NCI-H2227 (cell line): ENCODE measurements at regions not wholly inside any gene's neighbourhood (a gene's known extent, or its start where the extent isn't known, plus 50 kb on each side); places are given as distances from the start of the nearest gene placed in this dataset.
"Not testable (repeated sequence)": the region's sequence is repeated elsewhere in the genome, so short reads cannot be mapped to it uniquely, and the experiment has no call there.

Source experiments
- DNase-seq: peaks from one replicate; lab custom pipeline; 2025; ENCODE audit not compliant: unreplicated experiment; lab: John Stamatoyannopoulos, UW

DNA sequence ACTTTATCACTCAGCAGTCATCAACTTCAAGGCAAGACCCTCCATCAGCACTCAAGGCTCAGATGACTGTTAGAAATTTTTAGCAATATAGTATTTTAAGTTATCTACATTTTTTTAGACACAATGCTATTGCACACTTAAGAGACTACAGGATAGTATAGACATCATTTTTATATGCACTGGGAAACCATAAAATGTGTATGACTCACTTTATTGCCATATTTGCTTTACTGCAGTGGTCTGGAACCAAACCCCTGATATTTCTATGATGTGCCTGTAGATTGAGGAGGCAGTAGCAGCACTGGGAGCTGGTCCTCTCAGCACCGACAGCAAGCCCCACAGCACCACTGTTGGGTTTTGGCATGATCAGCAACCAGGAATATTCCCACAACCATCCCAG, 264.8 kb upstream of the HNRNPA3 start:
- DNase-seq, result no peak

DNA sequence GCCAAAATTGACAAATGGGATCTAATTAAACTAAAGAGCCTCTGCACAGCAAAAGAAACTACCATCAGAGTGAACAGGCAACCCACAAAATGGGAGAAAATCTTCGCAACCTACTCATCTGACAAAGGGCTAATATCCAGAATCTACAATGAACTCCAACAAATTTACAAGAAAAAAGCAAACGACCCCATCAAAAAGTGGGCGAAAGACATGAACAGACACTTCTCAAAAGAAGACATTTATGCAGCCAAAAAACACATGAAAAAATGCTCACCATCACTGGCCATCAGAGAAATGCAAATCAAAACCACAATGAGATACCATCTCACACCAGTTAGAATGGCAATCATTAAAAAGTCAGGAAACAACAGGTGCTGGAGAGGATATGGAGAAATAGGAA, 261.4 kb upstream of the HNRNPA3 start:
- DNase-seq, result not testable (repeated sequence)

DNA sequence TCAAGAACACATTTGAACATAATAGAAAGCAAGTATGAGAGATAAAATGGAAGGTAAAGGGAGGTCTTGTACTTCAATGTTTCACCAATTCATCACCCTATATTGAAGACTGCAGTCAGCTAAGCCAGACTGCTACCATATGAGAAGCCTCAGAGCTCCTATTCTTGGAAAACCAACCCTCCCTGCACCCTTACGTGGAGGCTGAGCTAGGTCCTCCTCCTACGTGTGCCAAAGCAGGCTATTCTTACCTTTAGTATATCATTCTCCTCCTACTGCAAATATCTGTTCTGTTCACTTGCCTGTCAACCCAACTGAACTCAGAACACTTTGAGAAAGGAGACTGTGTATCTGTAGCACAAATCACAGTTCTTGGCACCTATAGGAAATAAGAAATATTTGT, 255.8 kb upstream of the HNRNPA3 start:
- DNase-seq, result no peak

DNA sequence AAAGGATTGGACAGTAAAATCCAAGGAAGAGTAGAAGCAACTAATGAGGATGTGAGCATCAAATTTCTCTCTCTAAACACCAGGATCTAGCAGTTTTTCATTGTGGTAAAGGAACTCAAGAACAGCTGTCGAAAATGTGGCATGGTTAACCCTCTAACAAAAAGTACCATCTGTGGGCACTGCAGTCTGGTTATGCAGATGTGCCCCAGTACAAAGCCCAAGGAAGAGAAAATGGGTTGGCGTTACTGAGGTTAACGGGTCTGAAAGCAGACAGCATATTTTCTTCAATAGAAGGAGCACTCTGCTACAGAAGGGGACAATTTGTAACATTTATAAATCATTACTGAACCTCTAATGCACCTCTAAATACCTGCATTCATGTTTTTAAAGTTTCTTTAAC, 253.0 kb upstream of the HNRNPA3 start:
- DNase-seq, result peak; percentile 39

DNA sequence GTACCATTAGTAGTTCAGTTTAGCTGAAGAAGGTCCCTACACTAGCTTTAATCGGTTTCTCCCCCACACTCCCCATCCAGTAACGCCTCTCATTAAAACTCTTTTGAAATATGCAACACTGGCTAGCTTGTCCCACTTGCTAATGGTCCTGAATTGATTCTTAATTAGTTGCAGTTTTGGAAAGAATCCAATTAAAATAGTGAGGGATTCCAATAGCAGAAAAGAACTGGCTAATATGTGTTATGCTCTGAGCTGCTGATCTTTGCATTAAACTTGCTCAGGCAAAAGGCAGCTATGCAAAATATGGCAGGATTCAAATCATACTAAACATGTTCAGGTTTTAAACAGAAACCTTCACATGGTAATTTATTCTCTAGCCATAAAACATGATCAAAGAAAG, 252.5 kb upstream of the HNRNPA3 start:
- DNase-seq, result no peak

DNA sequence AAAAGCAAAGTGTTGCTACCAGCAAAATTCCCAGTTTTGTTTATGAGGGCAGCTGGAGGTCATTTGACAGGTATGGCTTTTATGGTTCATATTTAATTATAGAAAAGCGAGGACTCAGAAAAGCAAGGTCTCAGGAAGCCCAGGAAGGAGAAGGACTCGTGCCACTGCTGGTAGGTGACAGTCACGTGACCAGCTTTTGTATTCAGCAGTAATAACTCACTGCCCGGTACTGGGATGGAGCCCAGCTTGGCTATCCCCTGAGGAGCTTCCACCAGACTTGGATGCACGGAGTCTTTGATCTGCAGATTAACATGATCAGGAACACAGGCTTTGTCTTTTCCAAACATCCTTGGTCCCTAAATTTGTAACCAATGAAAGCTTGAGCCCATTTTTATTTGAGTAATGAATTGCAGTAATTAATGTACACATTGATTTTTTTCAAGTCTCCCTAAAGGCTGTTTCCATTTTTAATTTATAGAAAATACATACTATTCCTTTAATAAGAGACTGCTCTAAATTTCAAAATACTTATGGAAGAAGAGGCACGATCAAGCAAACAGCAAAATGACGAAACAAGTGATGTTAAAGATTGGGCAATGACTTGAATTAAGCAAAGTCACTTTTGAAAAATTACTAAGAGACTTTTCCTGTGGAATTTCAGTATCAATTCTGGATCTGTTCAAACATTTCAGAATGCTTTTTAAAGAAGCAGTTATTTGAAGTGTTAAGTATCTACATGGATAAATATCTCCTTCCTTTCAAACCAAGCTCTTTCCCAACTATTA, 251.7 kb upstream of the HNRNPA3 start:
- peak; percentile 86 for DNase-seq

DNA sequence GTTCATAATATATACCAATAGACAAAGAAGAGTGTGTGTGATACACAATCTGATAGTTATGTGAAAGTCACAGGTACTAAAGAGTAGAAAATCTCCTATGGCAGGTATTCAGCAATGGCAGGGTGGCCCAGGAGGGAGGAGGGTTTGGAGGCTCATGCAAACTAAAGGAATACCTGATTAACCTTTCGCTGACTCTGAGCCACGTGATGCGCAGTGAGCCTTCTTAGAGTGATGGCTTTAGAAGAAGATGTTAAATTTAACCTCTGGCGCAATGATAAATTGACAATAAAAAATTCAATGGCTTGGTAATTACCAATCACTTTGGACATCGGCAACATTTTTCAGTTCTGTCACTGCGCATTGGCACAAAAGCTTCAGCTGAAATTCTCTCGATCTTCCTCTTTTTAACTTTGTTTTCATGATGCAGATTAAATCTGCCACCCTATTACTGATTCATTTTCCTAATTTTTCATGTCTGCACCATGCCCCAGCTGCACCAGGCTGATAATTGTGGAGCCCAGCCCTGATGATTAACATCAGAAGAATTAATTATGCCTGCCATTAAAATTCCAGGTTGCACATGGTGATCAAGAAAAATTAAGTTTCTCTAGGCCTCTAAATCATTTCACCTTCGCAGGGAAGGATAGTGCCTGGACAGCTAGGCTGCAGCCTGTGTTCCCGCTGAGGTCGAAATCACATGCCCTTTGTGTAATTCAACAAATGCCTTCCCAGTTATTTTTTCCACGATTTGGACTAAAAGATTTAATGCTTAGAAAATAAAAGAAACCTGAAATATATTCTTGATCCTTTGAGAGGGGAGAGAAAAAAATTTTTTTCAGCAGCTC, 250.6 kb upstream of the HNRNPA3 start:
- no peak for DNase-seq

DNA sequence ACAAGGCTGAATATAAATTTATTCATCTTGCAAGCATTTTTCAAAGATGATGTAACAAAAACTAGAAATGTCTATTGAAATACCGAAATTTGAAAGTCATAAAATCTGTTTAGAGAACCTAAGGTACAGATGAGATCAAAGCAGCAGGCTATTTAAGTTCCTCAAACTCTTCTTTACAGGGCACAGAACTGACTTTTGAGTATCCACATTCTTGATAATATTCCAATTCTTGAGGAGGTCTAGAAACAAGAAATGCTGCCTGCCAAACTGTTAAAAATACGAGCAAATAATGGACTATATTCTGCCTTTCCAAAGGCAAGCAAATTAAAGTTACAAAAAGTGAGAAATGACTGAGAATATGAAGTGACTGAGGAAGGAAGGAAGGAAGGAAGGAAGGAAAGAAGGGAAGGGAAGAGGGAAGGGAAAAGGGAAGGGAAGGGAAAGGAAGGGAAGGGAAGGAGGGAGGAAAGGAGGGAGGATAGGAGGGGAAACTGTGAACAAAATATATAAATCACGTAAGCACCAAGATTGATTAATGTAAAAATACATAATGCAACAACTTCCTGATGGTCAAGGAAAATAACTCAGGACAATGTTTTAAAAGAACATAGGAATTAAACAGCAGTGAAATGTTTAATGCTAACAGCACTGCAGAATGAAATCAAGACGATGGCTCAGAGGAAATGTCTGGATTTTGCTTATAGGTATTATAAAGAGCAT, 248.9 kb upstream of the HNRNPA3 start:
- DNase-seq, result no peak

DNA sequence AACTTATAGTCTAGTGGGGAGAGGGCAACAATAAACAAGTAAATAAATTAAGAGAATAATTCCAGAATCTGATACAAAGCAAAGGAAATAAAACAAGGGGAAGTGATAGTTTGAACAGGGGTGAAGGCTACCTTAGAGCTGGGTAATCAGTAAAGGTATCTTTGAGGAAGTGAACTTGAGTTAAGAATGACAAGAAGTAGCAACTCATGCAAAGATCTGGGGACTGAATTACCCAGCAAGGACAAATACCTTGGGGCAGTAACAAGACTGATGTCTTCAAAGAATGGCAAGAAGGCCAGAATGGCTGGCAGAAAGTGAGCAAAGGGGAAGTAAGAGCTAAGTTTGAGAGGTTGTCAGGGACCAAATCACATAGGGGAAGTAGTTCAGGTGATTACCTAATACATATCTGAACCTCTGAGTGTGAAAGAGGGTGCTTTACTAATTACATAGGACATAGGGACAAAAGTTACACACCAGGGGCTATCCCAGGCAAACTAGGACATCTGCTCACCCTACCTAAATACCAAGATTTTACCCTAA, 244.6 kb upstream of the HNRNPA3 start:
- DNase-seq, result no peak

DNA sequence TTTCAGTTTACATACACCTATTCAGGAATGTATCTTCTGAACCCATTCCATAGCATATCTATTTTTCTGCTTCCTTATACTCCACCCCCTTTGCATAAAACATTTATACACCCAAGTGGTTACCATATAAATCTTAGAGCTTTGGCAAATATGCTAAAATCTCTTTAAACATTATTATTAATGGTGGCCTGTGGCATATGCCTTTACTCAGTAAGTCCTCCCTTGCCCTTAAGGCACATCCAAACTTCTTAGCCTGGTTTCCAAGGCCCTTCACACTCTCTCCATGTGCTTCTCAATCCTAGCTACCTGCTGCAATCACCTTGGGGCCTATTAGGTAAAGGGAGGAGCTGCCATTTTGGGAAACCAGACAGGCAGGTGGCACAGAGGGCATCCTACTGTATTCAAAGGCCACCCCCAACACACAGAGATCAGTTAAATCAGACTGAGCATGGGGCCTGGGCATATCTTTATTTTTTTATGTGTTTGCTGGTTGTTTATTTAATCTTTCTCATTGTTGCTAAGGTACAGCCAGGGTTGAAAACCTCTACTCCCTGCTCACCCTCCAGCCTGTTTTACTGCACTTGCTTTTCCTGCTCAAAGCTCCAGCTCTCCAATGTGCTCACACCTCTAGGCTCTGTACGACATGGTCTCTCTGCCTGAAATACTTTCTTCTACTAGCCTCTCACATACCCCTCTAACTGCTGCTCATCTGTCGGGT, 242.8 kb upstream of the HNRNPA3 start:
- no peak for DNase-seq

DNA sequence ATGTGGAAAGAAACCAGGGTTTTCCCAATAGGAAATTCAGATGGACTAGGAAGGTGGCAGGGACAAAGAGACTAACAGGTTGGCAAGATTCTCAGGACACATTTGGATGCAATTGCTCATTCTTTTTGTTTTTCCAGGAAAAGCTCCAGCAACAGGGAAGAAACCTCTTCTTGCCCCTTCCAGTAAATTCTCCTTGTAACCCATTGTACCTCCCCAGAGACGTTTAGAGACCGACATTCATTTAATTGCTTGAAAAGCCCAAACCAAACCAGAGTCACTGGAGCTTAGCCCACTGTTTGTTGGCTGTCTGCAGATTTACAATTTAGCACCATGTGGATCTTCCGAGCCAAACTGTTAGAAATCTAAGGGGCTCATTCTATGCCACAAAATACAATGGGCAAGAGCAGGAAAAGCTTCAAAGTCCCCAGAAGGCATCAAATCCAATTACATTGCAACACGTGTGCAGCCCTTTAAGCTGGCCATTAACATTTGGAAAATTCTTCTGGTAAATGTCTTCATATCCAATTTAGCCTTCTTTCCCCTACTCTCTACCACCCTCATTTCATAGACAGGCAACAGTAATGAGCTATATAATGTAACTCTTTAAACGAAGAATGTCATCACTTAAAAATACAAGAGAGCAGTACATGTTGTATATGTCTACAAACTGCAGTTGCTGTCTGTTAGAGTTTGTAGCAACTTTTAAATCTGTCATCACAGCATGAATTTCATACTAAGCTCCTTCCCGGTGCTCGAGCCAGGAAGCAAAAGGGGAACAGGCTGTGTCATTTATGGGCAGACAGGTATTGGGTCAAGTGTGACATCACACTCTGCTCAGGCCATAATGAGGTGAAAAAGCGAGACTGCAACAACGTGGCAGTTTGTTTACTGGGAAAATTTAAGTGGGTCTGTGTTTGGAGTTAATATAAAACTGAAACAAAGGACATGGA, 235.6 kb upstream of the HNRNPA3 start:
- no peak for DNase-seq

DNA sequence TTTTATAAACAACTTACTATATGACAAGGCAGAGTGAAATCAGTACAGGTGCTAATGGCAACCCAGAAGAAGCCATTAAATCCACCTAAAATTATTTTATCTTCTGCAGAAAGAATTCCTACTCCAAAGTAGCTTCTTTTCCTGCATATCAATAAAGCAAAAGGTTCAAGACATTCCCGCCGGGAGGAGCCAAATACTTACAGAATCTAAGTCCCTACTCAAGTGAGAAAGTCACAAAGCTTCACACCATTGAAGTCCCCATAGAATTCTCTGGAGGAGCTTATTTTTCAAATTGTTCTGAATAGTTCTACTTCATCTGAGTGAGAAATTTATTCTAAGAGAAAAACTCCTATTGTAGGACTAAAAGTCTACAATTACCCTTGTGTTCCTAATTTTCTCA, 233.7 kb upstream of the HNRNPA3 start:
- no peak for DNase-seq

DNA sequence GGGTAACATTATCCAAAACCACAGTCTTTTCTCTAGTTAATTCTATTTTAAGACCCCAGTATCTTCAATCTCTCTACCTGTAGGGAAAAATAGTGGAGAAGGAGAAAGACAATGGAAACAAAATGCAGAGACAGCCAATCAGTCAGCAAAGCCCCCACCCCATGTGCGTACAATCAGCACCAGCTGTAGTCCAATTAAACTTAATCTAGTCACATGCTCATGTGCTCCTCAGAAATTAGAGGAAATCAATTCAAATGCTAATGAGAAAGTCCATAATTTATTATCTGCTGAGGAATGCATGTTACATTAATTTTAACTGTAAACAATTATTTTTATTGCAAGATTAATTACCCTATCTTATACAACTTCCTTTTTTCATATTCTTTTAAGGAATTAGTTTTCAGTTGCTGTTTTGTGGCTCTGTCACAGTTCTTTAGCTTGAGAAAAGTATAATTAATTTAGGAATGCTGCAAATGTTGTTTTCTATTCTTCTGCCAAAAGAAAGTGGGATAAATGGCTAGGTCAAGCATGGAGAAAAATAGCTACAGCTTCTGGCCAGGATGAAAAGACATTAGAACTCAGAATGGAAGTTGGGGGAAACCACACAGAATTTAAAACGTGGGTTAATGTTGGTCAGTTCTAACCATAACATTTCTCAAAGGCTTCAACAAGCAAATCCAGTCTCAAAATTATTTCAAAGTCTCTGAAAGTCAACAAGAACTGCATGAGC, 232.4 kb upstream of the HNRNPA3 start:
- DNase-seq, result no peak

DNA sequence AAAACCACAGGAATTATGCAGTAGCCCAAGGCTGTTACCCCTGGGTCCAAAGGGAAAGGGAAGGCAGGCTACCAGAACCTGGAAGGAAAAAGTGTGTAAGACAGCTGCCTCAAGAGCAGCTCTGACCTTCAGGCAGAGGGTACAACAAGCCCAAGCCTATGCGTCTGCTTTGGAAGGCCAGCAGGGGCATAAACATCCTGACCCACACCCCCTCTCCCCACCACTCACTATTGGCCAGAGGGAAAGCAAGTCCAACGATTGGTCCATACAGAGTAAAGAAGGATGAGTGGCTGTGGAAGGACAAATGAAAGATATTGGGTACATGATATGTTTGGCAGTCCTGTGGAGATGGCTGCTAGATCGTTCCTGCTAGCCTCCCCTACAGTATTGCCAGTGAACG, 227.6 kb upstream of the HNRNPA3 start:
- DNase-seq, result no peak

DNA sequence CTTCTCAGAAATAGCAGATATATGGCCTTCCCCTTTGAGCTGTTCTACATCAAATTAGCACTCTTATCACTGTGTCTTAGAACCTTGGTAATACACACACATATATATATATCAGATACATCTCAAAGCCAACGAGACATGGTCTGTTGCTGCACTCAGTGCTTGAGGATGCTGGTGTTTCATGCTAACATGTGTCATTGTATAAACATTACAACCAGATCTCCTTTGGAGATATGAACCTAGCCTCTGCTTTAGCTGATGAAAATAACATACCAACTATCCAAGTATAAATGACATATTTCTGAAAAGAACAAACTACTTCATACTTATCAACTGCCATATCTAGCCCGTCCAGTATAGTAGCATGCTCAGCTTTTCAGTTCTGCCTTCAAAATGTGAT, 226.7 kb upstream of the HNRNPA3 start:
- DNase-seq, result no peak

DNA sequence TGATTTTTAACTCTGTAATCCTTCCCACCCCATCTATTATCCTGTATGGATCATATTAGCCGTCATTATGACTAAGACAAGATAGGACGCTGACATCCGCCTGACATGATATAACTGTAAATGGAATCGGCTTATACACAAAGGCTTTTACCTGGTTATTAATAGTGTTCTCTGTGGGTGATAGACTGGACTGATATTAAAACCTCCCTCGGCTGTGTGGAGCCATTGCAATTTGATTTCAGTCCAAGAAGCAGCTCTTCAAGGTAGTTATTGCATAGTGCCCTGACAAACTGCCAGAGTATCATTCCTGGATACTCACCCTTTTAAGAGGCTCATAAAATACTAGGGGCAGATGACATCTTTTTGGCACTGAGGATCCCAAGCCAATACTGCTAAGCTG, 226.1 kb upstream of the HNRNPA3 start:
- DNase-seq, result peak; percentile 20

DNA sequence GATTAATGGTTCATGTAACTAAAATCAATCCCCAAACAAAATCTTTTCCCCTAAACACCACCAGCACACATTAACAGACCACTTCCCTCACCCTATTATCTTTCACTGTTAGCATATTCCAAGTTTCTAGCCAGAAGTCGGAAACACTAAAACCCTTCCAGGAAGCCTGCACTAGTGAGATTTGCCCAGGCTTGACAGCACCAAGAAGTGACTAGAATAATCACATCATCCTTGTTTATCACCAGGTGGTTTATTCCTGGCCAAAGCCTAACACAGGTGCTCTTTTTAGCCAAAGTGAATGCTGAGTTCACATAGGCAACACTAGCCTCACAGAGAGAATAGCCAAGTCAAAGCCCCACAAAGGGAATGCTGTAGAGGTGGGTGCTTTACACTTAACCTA, 221.2 kb upstream of the HNRNPA3 start:
- DNase-seq, result no peak

DNA sequence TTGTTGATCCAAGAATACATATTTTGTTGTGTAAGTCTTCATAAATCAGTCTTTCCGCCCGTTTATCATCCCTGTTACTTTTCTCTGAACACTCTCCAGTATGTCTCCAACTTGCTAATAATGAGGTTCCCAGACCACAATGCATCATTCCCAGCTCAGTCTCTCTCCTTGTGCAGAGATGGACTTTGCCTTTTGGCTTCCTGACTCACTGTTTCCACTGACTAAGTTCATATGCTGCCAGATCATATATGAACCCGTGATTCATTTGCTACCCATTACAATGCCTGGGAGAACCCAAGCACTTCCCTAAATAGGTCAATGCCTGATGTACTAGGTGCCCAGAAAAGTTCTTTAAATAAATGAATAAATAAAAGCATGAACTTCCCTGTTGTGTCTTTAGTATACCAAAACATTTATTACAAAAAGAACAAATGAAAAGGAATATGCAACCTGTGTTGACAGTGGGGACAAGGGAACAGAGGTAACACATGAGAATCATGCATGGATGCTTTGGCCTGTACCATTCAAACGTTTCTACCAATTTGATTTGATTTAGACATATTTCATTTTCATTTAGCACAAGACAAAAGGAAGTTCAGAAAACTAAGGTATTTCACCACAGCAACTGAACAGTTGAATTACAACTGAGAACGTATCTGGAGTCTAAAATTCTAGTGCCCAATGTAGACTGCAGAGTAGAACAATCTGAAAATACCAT, 215.4 kb upstream of the HNRNPA3 start:
- no peak for DNase-seq
